Vagina (tissue), 2 donors: ENCODE measurements at regions not wholly inside any gene's neighbourhood (a gene's known extent, or its start where the extent isn't known, plus 50 kb on each side); places are given as distances from the start of the nearest gene placed in this dataset.

ENCODE experiments used
- CTCF ChIP-seq, 3 experiments: fragments of 450-650 bp in 2 of 3; fragments of 200-600 bp in 1 of 3; sonication (generic) in 1 of 3; IDR thresholded peaks; one replicate each; pipeline ENCODE4 v1.5.1; 2017 to 2019; ENCODE audit warnings: antibody characterized with exemption in 3 of 3, mild to moderate bottlenecking in 2 of 3, moderate library complexity in 2 of 3
- POLR2A ChIP-seq, 2 donors: fragments of 450-650 bp; IDR thresholded peaks; one replicate each; pipeline ENCODE4 v1.6.1; 2017; ENCODE audit warnings: antibody characterized with exemption in 2 of 2, mild to moderate bottlenecking in 2 of 2, moderate library complexity in 2 of 2
- POLR2AphosphoS5 ChIP-seq, 2 donors: sonication (generic); formaldehyde crosslinking; IDR thresholded peaks; one replicate each; pipeline ENCODE4 v1.9.0; 2017; ENCODE audit warnings: antibody characterized with exemption in 2 of 2, mild to moderate bottlenecking in 2 of 2, low read depth in 1 of 2; ENCODE audit not compliant: insufficient read depth in 1 of 2

GRCh38 chr17:36732351-36732750, 131.0 kb downstream of the MRM1 start:
- TF ChIP-seq CTCF (IDR thresholded peaks at IDR 0.05) (no peak), POLR2AphosphoS5 (IDR thresholded peaks at IDR 0.05; ENCODE audit: insufficient read depth in 1 of 2, low read depth in 1 of 2) (no peak), POLR2A (IDR thresholded peaks at IDR 0.05) (no peak)
